HG03521 (cell line): ENCODE measurements at regions not wholly inside any gene's neighbourhood (a gene's known extent, or its start where the extent isn't known, plus 50 kb on each side); places are given as distances from the start of the nearest gene placed in this dataset.

Experiments used
- ATAC-seq: cut with Tn5 transposase; IDR thresholded peaks from one replicate; pipeline ENCODE4 v1.9.1; 2021; ENCODE audit warnings: mild to moderate bottlenecking, moderate library complexity; ENCODE audit not compliant: unreplicated experiment

- ATAC-seq = no peak
Observed at GRCh38 chr2:7950035-7950612, 731.7 kb upstream of the ID2 start.

DNA sequence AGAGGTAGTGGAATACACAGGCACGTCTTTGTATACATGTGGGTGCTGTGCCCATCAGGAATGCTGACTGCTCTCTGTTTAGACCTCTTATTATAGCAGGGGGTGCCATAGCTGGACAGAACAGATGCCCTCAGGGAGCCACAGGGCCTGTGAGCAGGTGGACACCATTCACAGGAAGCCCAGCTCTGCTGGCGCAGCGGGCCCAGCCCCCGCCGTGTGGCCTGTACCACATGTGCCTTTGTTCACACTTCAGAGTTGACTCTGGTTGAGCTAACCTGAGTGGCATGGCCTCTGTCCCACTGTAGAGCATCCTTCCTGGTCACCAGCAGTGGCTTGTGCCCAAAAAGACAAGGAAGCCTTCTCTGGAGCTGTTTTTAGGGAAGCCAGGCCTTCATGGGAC is 730.9 kb upstream of the ID2 start:
- no peak for ATAC-seq

DNA sequence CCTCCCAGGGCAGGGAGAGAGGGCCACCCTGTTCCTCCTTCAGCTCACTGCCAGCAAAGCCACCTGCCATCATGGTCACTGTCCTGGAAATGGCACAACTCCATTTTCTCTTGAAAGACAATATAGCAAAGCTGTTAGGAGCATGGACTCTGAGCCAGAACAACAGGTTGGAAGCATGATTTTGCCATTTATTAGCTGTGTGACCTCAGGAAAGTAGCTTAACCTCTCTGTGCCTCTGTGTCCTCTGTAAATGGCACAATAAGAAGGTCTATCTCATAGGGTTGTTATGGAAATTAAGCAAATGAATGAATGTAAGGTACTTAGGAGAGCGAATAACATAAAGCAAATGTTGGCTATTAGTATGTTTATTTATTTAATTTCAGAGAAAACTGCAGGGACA is 730.4 kb upstream of the ID2 start:
- no peak for ATAC-seq

GRCh38 chr2:7952046-7952745 is 729.7 kb upstream of the ID2 start:
- no peak for ATAC-seq

GRCh38 chr2:7953195-7953594 is 728.7 kb upstream of the ID2 start:
- ATAC-seq = no peak

GRCh38 chr2:7954234-7954633 is 727.6 kb upstream of the ID2 start:
- ATAC-seq = no peak

- ATAC-seq = no peak
Observed at GRCh38 chr2:7956126-7956689, 725.6 kb upstream of the ID2 start.

GRCh38 chr2:7961550-7961949 is 720.3 kb upstream of the ID2 start:
- ATAC-seq = no peak

DNA sequence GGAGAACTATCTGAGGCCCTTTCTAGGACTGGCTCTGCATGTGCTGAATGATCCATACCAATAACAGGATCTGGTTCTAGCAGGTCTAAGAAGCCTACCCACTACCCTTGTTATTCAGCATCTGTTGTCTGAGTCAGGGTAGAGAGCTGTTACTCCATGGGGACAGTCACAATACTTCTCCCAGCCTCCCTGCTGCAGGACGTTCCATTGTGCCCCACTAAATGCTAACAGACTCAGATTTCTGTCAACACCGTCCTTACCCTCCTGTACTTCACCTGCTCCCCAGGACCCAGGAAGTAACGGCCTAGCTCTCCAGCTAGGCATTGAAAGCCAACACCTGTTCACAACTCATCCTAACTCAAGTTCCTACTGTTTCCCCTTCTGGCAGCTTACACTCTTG is 719.7 kb upstream of the ID2 start:
- ATAC-seq = no peak

DNA sequence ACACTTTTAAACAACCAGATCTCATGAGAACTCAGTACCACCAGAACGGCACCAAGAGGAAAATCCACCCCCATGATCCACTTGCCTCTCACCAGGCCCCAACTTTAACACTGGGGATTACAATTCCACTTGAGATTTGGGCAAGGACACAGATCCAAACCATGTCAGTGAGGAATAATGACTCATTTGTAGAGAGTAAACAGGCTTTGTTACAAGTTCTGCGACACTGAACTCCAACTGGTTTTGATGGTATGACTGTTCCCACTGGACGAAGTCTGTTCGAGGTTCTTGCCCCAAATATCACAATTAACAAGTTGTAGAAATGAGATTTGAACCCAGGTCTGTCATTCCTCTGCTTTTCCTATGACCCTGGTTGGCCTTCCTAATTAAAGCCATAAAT is 718.1 kb upstream of the ID2 start:
- no peak for ATAC-seq

GRCh38 chr2:7966032-7966431 is 715.8 kb upstream of the ID2 start:
- no peak for ATAC-seq

- no peak for ATAC-seq
Observed at GRCh38 chr2:7967707-7968405, 714.0 kb upstream of the ID2 start.

- ATAC-seq = no peak
Observed at GRCh38 chr2:7969756-7970515, 711.9 kb upstream of the ID2 start.

DNA sequence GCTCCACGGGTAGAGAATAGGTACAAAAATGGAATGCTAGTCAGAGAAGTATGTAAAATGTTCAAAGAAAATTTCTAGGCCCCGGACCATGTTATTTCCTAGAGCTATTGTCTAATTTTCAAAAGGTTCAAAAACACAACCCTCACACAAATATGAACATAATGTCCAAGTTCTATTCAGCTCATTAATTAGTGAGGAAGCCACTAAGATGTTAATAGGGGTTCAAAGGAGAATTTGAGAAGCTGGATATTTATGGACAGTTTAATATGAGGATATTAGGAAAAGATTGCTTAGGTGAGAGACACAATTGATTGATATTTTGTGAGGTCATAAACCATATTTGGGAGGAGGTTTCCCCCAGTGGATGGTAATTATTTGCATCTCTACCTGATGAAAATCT is 710.6 kb upstream of the ID2 start:
- no peak for ATAC-seq

DNA sequence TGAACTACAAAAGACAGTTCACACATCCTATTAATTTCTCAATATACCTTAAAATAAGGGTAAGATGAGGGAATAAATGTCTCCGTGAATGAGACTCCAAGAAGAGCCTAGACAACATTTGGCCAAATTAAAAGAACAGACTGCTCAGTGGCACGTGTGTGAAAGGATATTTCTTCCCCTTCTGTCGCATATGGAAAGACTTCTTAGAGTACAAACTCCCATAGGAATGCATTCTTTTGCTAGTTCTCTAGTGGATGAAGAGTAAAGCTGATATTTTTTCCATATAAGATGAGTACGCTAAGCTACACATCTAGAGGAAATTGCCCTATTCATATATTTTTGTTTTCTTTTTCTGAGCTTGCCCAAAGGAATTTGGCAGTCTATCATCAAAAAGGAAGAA is 710.0 kb upstream of the ID2 start:
- no peak for ATAC-seq

GRCh38 chr2:7972670-7973069 is 709.2 kb upstream of the ID2 start:
- ATAC-seq = no peak

DNA sequence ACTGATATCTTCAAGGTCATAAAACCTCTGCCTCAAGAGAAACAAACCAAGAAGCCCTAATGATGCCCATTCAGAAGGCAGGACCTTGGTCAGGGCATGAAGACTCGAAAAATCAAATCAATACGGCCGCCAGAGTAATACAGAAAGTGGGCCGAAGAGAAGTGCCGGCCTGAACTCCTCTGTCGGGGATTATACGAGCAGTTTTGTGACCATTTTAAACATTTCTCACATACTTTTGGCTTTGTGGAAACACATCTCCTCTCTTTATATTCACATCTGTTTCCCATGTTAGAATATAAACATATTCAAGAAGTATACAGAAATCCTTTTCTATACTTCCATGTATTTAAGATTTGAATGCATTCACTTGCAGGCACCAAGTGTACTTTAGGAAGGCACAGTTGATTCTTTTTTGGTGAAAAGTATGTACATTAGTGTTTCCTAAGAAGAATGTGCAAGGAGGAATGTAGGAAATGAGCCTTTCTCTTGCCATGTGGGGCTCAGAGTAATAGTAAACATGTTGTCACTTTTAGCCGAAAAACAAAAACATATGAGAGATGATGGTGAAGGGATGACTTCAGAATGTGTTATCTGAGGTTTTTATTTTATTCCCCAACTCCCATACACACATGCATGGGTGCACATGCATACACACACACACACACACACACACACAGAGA is 707.9 kb upstream of the ID2 start:
- no peak for ATAC-seq

DNA sequence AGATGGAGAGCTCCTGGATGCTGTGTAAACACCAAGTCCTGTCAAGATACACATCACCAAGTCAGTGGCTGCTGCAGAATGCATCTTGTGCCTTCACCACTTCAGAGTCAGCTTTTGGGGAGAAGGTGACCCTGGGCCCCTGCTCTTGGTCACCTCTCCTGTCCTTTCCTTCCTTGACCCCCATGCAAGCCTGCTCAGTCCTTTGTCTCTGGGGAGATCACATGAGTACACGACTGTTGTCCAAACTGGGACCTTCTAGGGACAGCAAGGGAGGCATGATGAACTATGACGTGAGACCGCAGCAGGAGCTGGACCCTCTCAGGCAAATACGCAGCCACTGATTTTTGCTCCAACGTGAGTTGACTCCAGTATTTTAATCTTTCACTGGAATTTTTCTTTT is 706.9 kb upstream of the ID2 start:
- no peak for ATAC-seq

DNA sequence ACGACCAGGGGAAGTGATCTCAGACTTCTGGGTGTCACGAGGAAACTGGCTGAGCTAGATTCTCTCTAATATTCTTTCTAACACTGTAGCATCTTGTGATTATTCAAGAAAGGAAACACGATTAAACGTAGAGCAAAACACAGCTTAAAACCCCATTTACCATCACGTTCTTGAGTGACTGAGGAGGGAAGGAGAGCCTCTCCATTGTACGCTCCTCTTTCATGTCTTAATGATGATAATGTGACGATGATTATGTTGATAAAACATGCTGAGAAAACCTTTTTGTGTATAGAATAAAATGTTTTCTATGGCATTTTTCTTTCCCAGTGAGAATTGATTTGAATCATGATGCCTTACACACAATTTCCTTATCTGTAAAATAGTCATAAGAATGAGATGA is 705.6 kb upstream of the ID2 start:
- no peak for ATAC-seq

DNA sequence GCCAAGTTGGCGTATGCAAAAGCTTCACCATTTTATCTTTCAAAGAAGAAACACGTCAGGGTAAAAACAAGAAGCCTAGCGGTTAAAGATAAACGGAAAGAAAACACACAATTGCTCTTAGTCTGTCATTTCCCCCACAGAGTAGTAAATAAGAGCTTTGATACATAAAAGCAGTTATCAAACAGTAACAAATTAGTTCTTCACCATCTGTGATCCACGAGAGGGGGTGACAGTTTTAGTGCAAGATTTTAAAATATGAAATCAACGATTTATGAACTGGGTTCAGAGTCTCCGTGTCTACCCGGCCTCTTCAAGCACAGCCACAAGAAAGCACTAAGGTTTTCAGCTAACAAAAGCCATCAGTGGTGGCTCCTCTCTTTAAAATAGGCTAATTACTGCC is 703.9 kb upstream of the ID2 start:
- ATAC-seq = no peak

GRCh38 chr2:7982054-7982453 is 699.8 kb upstream of the ID2 start:
- ATAC-seq = no peak
